Ascending aorta (tissue), 2 donors: ENCODE measurements at regions not wholly inside any gene's neighbourhood (a gene's known extent, or its start where the extent isn't known, plus 50 kb on each side); places are given as distances from the start of the nearest gene placed in this dataset.

Experiments used
- DNase-seq, 2 donors: peaks; one replicate each; pipeline ENCODE4 v3.0.0-alpha.2; 2019; ENCODE audit warnings: low spot score in 2 of 2
- H3K27ac ChIP-seq, 2 donors: fragments of 200-600 bp; sonication (generic); one replicate each; pipeline ENCODE4 v1.5.1; 2016 to 2017; ENCODE audit warnings: mild to moderate bottlenecking in 1 of 2
- H3K27me3 ChIP-seq: fragments of 200-600 bp; sonication (generic); one replicate; pipeline ENCODE4 v1.5.1; 2017
- H3K36me3 ChIP-seq, 2 donors: fragments of 200-600 bp; sonication (generic); one replicate each; pipeline ENCODE4 v1.5.1; 2016
- H3K4me1 ChIP-seq, 2 donors: fragments of 200-600 bp; sonication (generic); one replicate each; pipeline ENCODE4 v1.5.1; 2016 to 2017; ENCODE audit warnings: mild to moderate bottlenecking in 1 of 2
- H3K4me3 ChIP-seq, 2 donors: fragments of 200-600 bp; sonication (generic); one replicate each; pipeline ENCODE4 v1.5.1; 2016 to 2017; ENCODE audit warnings: mild to moderate bottlenecking in 1 of 2
- H3K9me3 ChIP-seq, 2 donors: fragments of 200-600 bp; sonication (generic); one replicate each; pipeline ENCODE4 v1.5.1; 2016
- intact Hi-C: fragments of 100-400 bp; cut with DNase I; formaldehyde crosslinking; loops from one replicate; pipeline ENCODE4 v1.15.1; 2023
- TF ChIP-seq, protein P1 (sequence below), 3 experiments: fragments of 200-600 bp in 2 of 3; fragments of 450-650 bp in 1 of 3; sonication (generic) in 2 of 3; IDR thresholded peaks; one replicate each; pipeline ENCODE4 v1.5.1; 2016 to 2019; ENCODE audit warnings: antibody characterized with exemption in 3 of 3, mild to moderate bottlenecking in 1 of 3, moderate library complexity in 1 of 3

DNA sequence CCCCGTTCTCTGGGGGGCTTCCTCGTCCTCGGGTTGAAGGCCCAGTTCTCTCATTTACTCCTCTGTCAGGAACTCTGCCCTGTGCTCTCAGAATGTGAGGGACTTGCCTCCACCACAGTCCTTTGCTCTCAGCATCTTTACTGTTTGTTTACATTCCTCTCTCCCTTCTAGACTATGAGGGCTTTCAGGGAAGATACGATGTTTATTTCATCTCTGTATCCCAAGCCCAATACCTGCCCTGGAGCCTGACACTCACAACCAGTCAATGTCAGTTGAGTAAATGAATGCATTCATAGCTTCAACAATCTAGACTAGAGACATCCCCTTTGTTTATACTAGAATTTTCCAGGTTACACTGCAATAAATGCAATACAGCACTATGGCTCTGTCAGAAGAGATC is 409.6 kb upstream of the CDH11 start:
- H3K27ac ChIP-seq = no peak overlapping the region
- H3K36me3 ChIP-seq = no peaks in the 10 kb centered on the region
- TF ChIP-seq, protein P1, sequence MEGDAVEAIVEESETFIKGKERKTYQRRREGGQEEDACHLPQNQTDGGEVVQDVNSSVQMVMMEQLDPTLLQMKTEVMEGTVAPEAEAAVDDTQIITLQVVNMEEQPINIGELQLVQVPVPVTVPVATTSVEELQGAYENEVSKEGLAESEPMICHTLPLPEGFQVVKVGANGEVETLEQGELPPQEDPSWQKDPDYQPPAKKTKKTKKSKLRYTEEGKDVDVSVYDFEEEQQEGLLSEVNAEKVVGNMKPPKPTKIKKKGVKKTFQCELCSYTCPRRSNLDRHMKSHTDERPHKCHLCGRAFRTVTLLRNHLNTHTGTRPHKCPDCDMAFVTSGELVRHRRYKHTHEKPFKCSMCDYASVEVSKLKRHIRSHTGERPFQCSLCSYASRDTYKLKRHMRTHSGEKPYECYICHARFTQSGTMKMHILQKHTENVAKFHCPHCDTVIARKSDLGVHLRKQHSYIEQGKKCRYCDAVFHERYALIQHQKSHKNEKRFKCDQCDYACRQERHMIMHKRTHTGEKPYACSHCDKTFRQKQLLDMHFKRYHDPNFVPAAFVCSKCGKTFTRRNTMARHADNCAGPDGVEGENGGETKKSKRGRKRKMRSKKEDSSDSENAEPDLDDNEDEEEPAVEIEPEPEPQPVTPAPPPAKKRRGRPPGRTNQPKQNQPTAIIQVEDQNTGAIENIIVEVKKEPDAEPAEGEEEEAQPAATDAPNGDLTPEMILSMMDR (IDR thresholded peaks at IDR 0.05) = no peak
- no peaks in the 10 kb centered on the region for H3K4me1 ChIP-seq
- DNase-seq = no peak
- no peak overlapping the region for H3K4me3 ChIP-seq
- intact Hi-C loops = no loop called here
- H3K9me3 ChIP-seq = no peaks in the 10 kb centered on the region
- H3K27me3 ChIP-seq = no peaks in the 10 kb centered on the region

DNA sequence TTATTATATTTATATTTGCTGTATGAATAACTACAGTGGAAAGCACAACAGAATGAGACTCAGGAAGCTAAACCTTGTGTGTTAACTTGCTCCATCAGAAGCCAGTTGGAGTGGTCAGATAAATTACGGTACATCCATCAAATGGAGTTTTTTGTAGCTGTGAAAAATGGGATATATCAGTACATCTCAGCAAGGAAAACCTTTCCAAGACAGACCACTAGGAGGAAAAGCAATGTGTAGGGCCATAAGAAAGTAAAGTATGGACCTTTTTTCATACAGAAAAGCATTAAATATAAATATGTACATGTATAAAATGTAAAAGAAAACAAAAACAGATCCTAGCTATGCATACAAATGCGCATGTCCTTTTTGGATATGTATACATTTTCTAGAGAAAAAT is 403.8 kb upstream of the CDH11 start:
- TF ChIP-seq, protein P1 (IDR thresholded peaks at IDR 0.05) = no peak

DNA sequence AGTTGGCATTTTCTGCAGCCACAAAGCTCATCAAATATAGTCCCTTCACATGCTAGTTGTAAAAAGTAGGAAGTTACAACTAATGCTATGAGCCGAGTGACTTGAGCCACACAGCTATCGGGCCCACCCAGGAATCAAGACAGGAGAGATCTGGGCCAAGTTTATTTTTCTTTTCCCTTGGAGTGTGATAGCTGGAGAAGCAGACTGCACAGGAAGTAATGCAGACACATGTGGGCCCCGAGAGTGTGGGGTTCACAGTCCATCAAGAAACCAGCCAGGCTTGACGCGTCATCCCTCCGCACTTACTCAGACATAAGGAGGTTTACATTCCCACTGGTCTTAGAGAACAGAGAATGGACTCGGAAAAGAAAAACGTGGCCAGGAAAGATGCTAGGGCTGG is 403.1 kb upstream of the CDH11 start:
- no peaks in the 10 kb centered on the region for H3K27me3 ChIP-seq
- no peak for DNase-seq
- no peak overlapping the region for H3K4me3 ChIP-seq
- intact Hi-C loops = no loop called here
- H3K9me3 ChIP-seq = no peaks in the 10 kb centered on the region
- H3K27ac ChIP-seq = peak overlapping the region in 1 of 2 donors; percentile 55
- H3K4me1 ChIP-seq = peaks cover 6 to 20% of the 10 kb centered on the region in 2 donors
- no peaks in the 10 kb centered on the region for H3K36me3 ChIP-seq
- TF ChIP-seq, protein P1 (IDR thresholded peaks at IDR 0.05) = no peak

More for the DNA sequence above, 403.8 kb upstream of the CDH11 start:
- H3K9me3 ChIP-seq = no peaks in the 10 kb centered on the region
- no peak overlapping the region for H3K4me3 ChIP-seq
- peaks cover 2 to 14% of the 10 kb centered on the region in 2 donors for H3K4me1 ChIP-seq
- DNase-seq = no peak
- H3K27me3 ChIP-seq = no peaks in the 10 kb centered on the region
- no peaks in the 10 kb centered on the region for H3K36me3 ChIP-seq
- H3K27ac ChIP-seq = no peak overlapping the region
- intact Hi-C loops = no loop called here

DNA sequence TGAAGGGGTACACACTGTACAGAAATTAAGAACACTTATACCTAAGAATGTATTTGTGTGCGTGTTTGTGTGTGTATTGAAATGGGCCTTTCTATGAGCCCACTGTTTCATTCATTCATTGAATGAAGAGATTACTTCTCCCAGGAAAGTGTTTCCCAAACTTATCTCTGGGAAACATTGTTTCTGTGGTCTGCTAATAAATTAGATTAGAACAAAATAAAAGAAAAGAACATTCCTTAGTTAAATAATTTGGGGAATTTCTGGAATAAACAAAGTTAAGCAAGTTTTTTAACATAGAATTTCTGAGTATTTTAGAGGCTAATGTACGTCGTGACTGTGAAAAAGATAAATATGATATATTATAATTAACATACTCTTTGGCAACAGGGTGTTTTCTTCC is 402.4 kb upstream of the CDH11 start:
- intact Hi-C loops = no loop called here
- Histone ChIP-seq H3K36me3 (no peaks in the 10 kb centered on the region), H3K27me3 (no peaks in the 10 kb centered on the region), H3K27ac (peak overlapping the region in 1 of 2 donors; percentile 55), H3K4me3 (no peak overlapping the region), H3K9me3 (no peaks in the 10 kb centered on the region), H3K4me1 (peaks cover 10 to 24% of the 10 kb centered on the region in 2 donors)
- TF ChIP-seq, protein P1 (IDR thresholded peaks at IDR 0.05) = no peak
- no peak for DNase-seq

DNA sequence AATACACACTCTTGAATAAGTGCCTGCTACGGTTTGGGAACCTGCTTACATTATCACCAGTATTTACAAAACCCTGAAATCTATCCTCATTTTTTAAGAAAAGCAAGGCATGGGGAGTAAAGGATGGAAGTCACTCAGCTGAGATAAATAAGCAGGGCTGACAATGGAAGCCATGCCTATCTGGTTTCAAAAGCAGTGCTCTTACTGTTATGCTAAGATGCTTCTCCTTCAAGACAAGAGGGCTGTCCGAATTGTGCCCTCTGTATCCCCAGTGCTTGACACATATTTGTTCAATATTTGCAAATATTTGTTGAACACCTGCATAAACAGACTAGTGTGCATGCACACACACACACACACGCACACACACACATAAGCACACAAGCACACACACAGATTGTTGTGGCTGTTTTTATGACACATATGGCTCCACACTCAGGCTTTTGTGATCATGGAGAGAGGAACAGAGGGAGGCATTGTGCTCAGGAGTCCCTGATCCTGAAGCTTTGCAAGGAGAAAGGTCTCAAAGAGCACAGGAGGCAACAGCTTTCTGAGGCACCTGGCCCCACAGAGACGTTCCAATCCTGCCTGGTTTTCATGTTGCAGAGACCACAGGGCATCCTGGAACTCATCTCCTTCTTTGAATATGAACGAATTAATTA is 401.6 kb upstream of the CDH11 start:
- TF ChIP-seq, protein P1 (IDR thresholded peaks at IDR 0.05) = no peak
- DNase-seq = no peak
- no peaks in the 10 kb centered on the region for H3K36me3 ChIP-seq
- intact Hi-C loops = no loop called here
- no peaks in the 10 kb centered on the region for H3K9me3 ChIP-seq
- peaks cover 10 to 24% of the 10 kb centered on the region in 2 donors for H3K4me1 ChIP-seq
- H3K27ac ChIP-seq = no peak overlapping the region
- H3K4me3 ChIP-seq = no peak overlapping the region
- H3K27me3 ChIP-seq = no peaks in the 10 kb centered on the region
